Calu3 (cell line): ENCODE measurements at regions not wholly inside any gene's neighbourhood (a gene's known extent, or its start where the extent isn't known, plus 50 kb on each side); places are given as distances from the start of the nearest gene placed in this dataset.

ENCODE experiments used
- BruUV-seq: library from RNA; stranded (reverse); fragments of 400-500 nt; replicated peaks from 2 replicates; lab custom pipeline; 2021; lab: Mats Ljungman, UMichigan
- CTCF ChIA-PET: fragments of 300-600 bp; sonication (Branson Sonifier 250); formaldehyde crosslinking; loops from one replicate; lab custom pipeline; 2022; ENCODE audit warnings: antibody characterized with exemption; lab: Charles Lee
- DNase-seq: peaks from one replicate; pipeline ENCODE4 v3.0.0; 2022
- H3K27ac Mint-ChIP-seq: one replicate; pipeline ENCODE4 v1.8.0; 2022; ENCODE audit warnings: mixed read lengths; ENCODE audit not compliant: unreplicated experiment
- H3K27me3 Mint-ChIP-seq: one replicate; pipeline ENCODE4 v1.8.0; 2022; ENCODE audit warnings: mixed read lengths; ENCODE audit not compliant: unreplicated experiment
- H3K36me3 Mint-ChIP-seq: one replicate; pipeline ENCODE4 v1.8.0; 2022; ENCODE audit warnings: mild to moderate bottlenecking, moderate library complexity, mixed read lengths; ENCODE audit not compliant: insufficient read depth, unreplicated experiment
- H3K4me1 Mint-ChIP-seq: one replicate; pipeline ENCODE4 v1.8.0; 2022; ENCODE audit warnings: mild to moderate bottlenecking, low read depth, mixed read lengths; ENCODE audit not compliant: unreplicated experiment
- H3K4me3 Mint-ChIP-seq: one replicate; pipeline ENCODE4 v1.8.0; 2022; ENCODE audit warnings: mild to moderate bottlenecking, low read depth, moderate library complexity, mixed read lengths; ENCODE audit not compliant: unreplicated experiment
- H3K9me3 Mint-ChIP-seq: one replicate; pipeline ENCODE4 v1.8.0; 2022; ENCODE audit warnings: low read depth, mixed read lengths; ENCODE audit not compliant: unreplicated experiment
- CTCF ChIP-seq: fragments of 200-600 bp; IDR thresholded peaks from one replicate; pipeline ENCODE4 v1.8.0; 2022; ENCODE audit warnings: antibody characterized with exemption; ENCODE audit not compliant: unreplicated experiment
- intact Hi-C: fragments of 100-400 bp; cut with micrococcal nuclease; formaldehyde crosslinking; loops from one replicate; pipeline ENCODE4 v1.10.0; 2022; ENCODE audit not compliant: unreplicated experiment

- H3K27me3 Mint-ChIP-seq: peaks cover 61% of the 10 kb centered on the region
- no peak overlapping the region for H3K4me3 Mint-ChIP-seq
- no peak overlapping the region for H3K27ac Mint-ChIP-seq
- H3K36me3 Mint-ChIP-seq: no peaks in the 10 kb centered on the region
- H3K4me1 Mint-ChIP-seq: no peaks in the 10 kb centered on the region
- TF ChIP-seq CTCF: no peak
- CTCF ChIA-PET: no interaction called here
- intact Hi-C loops: no loop called here
- no TSS peak for BruUV-seq
- no peak for DNase-seq
- H3K9me3 Mint-ChIP-seq: peaks cover 6% of the 10 kb centered on the region
These were observed 144.6 kb downstream of the C16orf95 start for GRCh38 chr16:87172632-87173031.

GRCh38 chr16:87173294-87173893 lies 143.8 kb downstream of the C16orf95 start:
- Mint-ChIP-seq H3K4me3 (no peak overlapping the region), H3K27ac (no peak overlapping the region), H3K27me3 (peaks cover 61% of the 10 kb centered on the region), H3K9me3 (peaks cover 6% of the 10 kb centered on the region), H3K4me1 (no peaks in the 10 kb centered on the region), H3K36me3 (no peaks in the 10 kb centered on the region)
- CTCF ChIA-PET: no interaction called here
- intact Hi-C loops: no loop called here
- DNase-seq: no peak
- TF ChIP-seq CTCF: no peak
- no TSS peak for BruUV-seq

GRCh38 chr16:87174061-87174460 lies 143.1 kb downstream of the C16orf95 start:
- TF ChIP-seq CTCF: no peak
- no peak overlapping the region for H3K4me3 Mint-ChIP-seq
- intact Hi-C loops: no loop called here
- H3K9me3 Mint-ChIP-seq: peaks cover 6% of the 10 kb centered on the region
- DNase-seq: no peak
- H3K4me1 Mint-ChIP-seq: no peaks in the 10 kb centered on the region
- peaks cover 63% of the 10 kb centered on the region for H3K27me3 Mint-ChIP-seq
- no peak overlapping the region for H3K27ac Mint-ChIP-seq
- CTCF ChIA-PET: interaction anchor here (0.7 kb wide), 1 partner anchor 168 kb away, joined by 3 read pairs; no protein-coding TSS in a partner anchor
- H3K36me3 Mint-ChIP-seq: no peaks in the 10 kb centered on the region
- BruUV-seq: no TSS peak

GRCh38 chr16:87176735-87177134 lies 140.5 kb downstream of the C16orf95 start:
- Mint-ChIP-seq H3K4me1 (peaks cover 11% of the 10 kb centered on the region), H3K27me3 (peaks cover 67% of the 10 kb centered on the region), H3K36me3 (no peaks in the 10 kb centered on the region), H3K27ac (no peak overlapping the region), H3K9me3 (no peaks in the 10 kb centered on the region), H3K4me3 (no peak overlapping the region)
- BruUV-seq: no TSS peak
- DNase-seq: no peak
- CTCF ChIA-PET: interaction anchor here (0.5 kb wide), 1 partner anchor 601 kb away, joined by 3 read pairs; no protein-coding TSS in a partner anchor
- intact Hi-C loops: no loop called here
- TF ChIP-seq CTCF: no peak
